ENCODE measurements at regions not wholly inside any gene's neighbourhood (a gene's known extent, or its start where the extent isn't known, plus 50 kb on each side); places are given as distances from the start of the nearest gene placed in this dataset.
"Not testable (repeated sequence)": the region's sequence is repeated elsewhere in the genome, so short reads cannot be mapped to it uniquely, and the experiment has no call there.

DNA sequence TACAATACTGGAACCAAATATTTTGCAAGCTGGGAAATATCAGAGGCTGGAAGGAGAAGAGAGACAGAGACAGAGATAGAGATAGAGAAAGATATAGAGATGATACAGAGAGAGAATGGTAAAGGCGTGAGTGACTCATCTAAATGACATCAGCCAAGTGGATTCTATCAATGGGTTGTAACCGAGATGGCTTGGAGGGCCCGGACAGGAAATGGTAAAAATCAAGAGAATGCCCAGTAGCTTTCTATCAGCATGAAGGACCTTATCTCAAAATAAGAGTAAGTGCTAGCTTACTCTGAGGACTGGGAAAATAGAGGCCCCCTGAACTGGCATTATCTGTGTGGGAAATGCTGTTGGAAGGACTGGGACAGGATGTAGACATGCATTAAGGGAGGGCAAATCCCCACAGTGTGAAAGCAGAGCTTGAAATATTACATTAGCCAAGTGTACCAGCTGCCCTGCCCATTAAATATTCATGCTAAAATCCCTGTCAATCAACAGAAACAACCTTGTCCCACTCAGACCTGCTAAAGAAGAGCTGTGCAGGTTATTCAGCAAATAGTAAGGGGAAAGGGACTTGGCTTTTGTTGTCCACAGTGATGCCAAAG is 76.6 kb upstream of the ZNF644 start:
- DNase-seq (ENCODE audit: low read depth in 2 of 2), result no peak

DNA sequence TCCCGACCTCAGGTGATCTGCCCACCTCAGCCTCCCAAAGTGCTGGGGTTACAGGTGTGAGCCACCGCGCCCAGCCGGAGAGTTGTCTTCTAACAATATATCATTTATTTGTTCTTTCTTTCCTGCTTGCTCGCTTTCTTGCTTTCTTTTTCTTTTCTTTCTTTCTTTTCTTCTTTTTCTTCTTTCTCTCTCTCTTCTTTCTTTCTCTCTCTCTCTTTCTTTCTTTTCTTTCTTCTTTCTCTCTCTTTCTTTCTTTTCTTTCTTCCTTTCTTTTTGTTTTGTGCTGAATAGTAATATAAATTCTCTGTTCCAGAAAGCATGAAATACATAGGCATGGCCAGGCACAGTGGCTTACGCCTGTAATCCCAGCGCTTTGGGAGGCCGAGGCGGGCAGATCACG is 73.5 kb upstream of the ZNF644 start:
- not testable (repeated sequence) for DNase-seq (ENCODE audit: low read depth in 2 of 2)

DNA sequence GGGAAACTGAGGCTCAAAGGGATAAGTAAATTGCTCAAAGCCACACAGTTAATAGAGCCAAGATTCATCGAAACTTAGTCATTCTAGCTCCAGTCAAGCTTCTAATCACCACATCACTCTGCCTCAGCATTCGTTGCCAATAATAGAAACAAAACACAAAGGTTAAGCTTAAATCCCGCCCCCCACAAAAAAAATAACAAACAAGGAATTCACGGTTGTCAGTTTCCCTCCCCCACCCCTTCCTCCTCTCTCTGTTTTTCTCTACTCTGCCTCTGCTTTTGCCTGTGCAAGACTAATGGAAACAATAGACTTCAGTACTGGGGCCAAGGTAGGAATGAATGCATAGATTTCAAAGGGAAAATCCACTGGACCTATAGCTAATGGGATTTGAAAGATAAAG is 70.7 kb upstream of the ZNF644 start:
- DNase-seq (ENCODE audit: low read depth in 2 of 2), result no peak

DNA sequence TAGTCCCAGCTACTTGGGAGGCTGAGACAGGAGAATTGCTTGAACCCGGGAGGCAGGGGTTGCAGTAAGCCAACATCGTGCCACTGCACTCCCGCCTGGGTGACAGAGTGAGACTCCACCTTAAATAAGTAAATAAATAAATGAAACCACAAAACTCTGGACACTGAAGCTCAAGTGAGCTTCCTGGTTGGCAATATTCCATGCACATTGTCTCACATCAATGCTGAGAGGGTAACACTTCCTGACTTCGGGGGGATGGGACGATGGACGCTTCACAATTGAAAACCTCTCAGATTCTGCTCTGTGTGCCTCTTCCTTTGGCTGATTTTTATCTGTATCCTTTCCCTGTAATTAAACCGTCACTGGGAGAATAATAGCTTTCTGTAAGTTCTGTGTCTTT is 70.0 kb upstream of the ZNF644 start:
- no peak for DNase-seq (ENCODE audit: low read depth in 2 of 2)

DNA sequence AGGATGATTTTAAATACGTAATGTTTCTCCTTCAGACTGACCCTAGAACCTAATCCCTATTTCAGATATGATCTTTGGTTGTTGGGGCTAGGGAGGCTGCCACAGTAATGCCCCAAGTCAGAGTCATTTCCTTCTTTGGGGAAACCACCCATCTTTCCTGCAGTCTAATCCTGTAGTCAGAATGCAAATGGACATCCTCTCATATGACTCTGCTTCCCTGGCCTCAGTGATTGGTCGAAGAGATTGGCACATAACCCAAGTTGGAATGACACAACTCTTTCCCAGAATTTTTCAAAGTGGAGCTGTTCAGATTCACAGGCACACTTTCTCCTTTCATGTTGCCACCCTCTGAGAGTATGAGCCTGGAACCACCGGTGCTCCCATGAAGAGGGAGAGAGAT is 58.8 kb upstream of the ZNF644 start:
- DNase-seq (ENCODE audit: low read depth in 2 of 2), result no peak

DNA sequence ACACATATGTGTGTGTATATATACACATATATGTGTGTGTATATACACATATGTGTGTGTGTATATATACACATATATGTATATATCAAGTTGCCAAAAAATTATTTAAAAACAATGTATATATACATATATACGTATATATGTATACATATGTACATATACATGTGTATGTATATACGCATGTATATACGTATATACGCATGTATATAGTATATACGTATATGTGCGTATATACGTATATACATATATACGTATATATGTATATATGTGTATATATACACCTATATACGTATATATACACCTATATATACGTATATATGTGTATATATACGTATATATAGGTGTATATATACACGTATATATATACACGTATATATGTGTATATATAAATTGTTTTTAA is 57.0 kb upstream of the ZNF644 start:
- no peak for DNase-seq (ENCODE audit: low read depth in 2 of 2)

DNA sequence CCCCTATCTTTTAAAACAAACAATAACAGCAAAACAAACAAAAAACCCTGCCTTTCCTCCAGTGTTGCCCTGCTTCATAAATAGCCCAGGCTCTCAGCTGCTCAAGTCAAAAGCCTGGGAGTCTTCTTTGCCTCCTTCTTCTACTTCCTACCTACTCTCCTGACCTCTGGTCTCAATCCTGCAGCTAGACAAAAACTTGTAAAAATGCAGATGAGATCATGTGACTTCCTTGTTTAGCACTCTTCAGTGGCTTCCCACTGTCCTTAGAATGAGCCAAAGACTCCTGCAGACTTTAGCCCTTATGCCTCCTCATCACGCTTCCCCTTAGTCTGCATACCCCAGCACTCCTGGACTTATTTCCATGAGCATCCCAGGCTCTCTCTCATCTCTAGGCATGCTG is 55.0 kb upstream of the ZNF644 start:
- DNase-seq (ENCODE audit: low read depth in 2 of 2), result no peak

DNA sequence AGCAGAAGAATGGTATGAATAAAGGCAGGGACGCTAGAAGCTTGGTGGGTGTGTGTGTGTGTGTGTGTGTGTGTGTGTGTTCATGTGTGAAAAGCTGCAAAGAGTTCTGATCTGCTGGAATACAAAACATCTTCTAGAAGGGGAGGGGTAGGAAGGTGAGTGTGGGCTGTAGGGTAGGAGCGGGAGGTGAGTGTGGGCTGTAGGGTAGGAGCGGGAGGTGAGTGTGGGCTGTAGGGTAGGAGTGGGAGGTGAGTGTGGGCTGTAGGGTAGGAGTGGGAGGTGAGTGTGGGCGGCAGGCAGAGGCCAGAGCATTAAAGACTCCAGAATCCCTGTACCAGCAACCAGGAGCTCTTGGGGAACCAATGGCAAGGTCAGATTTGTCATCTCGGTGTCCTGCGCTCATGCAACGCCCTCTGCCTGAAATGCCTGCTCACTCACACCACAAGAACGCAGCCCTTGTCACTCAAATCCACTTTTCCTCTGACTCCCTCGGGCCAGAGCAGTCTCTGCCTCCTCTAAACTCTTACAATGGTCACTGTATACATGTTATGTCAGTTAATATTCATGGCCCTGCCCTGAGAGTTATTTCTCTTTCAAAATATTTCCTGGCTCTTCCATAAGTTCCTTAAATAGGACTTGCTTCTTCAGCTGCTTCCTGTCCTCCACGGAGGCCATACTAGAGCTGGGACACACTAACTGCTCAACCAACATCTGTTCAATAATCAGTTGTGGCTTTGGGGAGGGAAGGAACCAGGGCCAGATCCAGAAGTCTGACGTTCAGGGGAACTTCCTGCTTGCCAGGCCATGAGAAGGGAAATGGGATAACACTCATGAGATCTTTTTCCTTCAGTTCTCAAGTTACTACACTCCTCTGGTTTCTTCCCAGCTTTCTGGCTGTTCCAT is 53.6 kb upstream of the ZNF644 start:
- no peak for DNase-seq (ENCODE audit: low read depth in 2 of 2)

DNA sequence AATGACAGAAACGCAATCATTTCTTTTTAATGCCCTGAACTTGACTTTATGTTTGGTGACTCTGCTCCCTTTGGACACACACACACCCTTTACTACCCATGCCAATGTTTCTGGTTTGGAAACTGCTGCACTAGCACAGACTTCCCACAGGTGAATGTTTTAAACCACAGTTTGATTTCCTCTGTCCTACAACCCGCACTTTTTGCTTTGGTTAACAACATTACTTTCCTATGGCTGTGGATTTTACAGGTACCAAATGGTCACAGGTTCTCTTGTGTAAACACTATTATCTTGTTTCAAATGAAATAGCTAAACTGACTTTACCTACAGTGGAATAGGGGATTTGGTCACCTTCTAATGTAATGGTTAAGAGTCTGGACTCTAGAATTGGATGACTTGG is 51.5 kb upstream of the ZNF644 start:
- no peak for DNase-seq (ENCODE audit: low read depth in 2 of 2)

DNA sequence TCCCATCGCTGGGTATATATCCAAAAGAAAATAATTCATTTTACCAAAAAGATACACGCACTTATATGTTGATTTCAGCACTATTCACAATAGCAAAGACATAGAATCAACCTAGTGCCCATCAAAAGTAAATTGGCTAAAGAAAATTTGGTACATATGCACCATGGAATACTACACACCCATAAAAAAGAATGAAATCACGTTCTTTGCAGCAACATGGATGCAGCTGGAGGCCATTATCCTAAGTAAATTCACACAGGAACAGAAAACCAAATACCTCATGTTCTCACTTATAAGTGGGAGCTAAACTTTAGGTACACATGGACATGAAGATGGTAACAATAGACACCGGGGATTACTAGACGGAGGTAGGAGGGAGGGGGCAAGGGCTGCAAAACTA is 50.0 kb upstream of the ZNF644 start:
- DNase-seq (ENCODE audit: low read depth in 2 of 2), result no peak
